ENCODE measurements at regions not wholly inside any gene's neighbourhood (a gene's known extent, or its start where the extent isn't known, plus 50 kb on each side); places are given as distances from the start of the nearest gene placed in this dataset.

- WGBS, 2 donors = 30 to 43% methylated on average over 1 of the region's 1 CpG
- no peak for DNase-seq
Measured at GRCh38 chr5:88964831-88965230, 81.8 kb upstream of the MEF2C start.

GRCh38 chr5:88957013-88957412 lies 74.0 kb upstream of the MEF2C start:
- H3K4me1 ChIP-seq = no peaks in the 10 kb centered on the region
- H3K27me3 ChIP-seq = no peaks in the 10 kb centered on the region
- intact Hi-C loops (cut with DNase I) = no loop called here
- no peak overlapping the region for H3K27ac ChIP-seq
- no peaks in the 10 kb centered on the region for H3K9me3 ChIP-seq
- TF ChIP-seq POLR2A (IDR thresholded peaks at IDR 0.05) = no peak
- TF ChIP-seq, protein P1, sequence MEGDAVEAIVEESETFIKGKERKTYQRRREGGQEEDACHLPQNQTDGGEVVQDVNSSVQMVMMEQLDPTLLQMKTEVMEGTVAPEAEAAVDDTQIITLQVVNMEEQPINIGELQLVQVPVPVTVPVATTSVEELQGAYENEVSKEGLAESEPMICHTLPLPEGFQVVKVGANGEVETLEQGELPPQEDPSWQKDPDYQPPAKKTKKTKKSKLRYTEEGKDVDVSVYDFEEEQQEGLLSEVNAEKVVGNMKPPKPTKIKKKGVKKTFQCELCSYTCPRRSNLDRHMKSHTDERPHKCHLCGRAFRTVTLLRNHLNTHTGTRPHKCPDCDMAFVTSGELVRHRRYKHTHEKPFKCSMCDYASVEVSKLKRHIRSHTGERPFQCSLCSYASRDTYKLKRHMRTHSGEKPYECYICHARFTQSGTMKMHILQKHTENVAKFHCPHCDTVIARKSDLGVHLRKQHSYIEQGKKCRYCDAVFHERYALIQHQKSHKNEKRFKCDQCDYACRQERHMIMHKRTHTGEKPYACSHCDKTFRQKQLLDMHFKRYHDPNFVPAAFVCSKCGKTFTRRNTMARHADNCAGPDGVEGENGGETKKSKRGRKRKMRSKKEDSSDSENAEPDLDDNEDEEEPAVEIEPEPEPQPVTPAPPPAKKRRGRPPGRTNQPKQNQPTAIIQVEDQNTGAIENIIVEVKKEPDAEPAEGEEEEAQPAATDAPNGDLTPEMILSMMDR (IDR thresholded peaks at IDR 0.05) = no peak
- H3K36me3 ChIP-seq = no peaks in the 10 kb centered on the region
- 31 to 39% methylated on average over 3 of the region's 3 CpGs for whole genome bisulfite sequencing, 2 donors
- no peak overlapping the region for H3K4me3 ChIP-seq
- no peak for DNase-seq

More at GRCh38 chr5:88964831-88965230, 81.8 kb upstream of the MEF2C start:
- H3K27ac ChIP-seq = no peak overlapping the region
- H3K36me3 ChIP-seq = no peaks in the 10 kb centered on the region
- H3K4me1 ChIP-seq = no peaks in the 10 kb centered on the region
- H3K9me3 ChIP-seq = no peaks in the 10 kb centered on the region
- intact Hi-C loops (cut with DNase I) = no loop called here
- H3K27me3 ChIP-seq = no peaks in the 10 kb centered on the region
- TF ChIP-seq POLR2A (IDR thresholded peaks at IDR 0.05) = no peak
- TF ChIP-seq, protein P1 (IDR thresholded peaks at IDR 0.05) = no peak
- no peak overlapping the region for H3K4me3 ChIP-seq

- TF ChIP-seq POLR2A (IDR thresholded peaks at IDR 0.05) = no peak
- TF ChIP-seq, protein P1 (IDR thresholded peaks at IDR 0.05) = no peak
- no peaks in the 10 kb centered on the region for H3K4me1 ChIP-seq
- no peak overlapping the region for H3K4me3 ChIP-seq
- H3K27me3 ChIP-seq = no peaks in the 10 kb centered on the region
- 45 to 61% methylated on average over 2 of the region's 2 CpGs for WGBS, 2 donors
- DNase-seq = no peak
- intact Hi-C loops (cut with DNase I) = no loop called here
- no peaks in the 10 kb centered on the region for H3K36me3 ChIP-seq
- no peak overlapping the region for H3K27ac ChIP-seq
- H3K9me3 ChIP-seq = no peaks in the 10 kb centered on the region
Measured at GRCh38 chr5:88956416-88956815, 73.4 kb upstream of the MEF2C start.

GRCh38 chr5:88955403-88955802 lies 72.4 kb upstream of the MEF2C start:
- no peak for DNase-seq
- H3K36me3 ChIP-seq = no peaks in the 10 kb centered on the region
- H3K4me1 ChIP-seq = no peaks in the 10 kb centered on the region
- no peak overlapping the region for H3K4me3 ChIP-seq
- no peaks in the 10 kb centered on the region for H3K27me3 ChIP-seq
- H3K27ac ChIP-seq = no peak overlapping the region
- intact Hi-C loops (cut with DNase I) = no loop called here
- WGBS, 2 donors = 67 to 76% methylated on average over 4 of the region's 4 CpGs
- TF ChIP-seq POLR2A (IDR thresholded peaks at IDR 0.05) = no peak
- TF ChIP-seq, protein P1 (IDR thresholded peaks at IDR 0.05) = no peak
- H3K9me3 ChIP-seq = no peaks in the 10 kb centered on the region

GRCh38 chr5:88954511-88954910 lies 71.5 kb upstream of the MEF2C start:
- intact Hi-C loops (cut with DNase I) = no loop called here
- TF ChIP-seq, protein P1 (IDR thresholded peaks at IDR 0.05) = no peak
- no peak for TF ChIP-seq POLR2A (IDR thresholded peaks at IDR 0.05)
- H3K4me3 ChIP-seq = no peak overlapping the region
- no peak for DNase-seq
- no peaks in the 10 kb centered on the region for H3K36me3 ChIP-seq
- no peaks in the 10 kb centered on the region for H3K27me3 ChIP-seq
- WGBS, 2 donors = 73 to 77% methylated on average over 3 of the region's 3 CpGs
- no peak overlapping the region for H3K27ac ChIP-seq
- no peaks in the 10 kb centered on the region for H3K4me1 ChIP-seq
- H3K9me3 ChIP-seq = no peaks in the 10 kb centered on the region
